Neural cell (in vitro differentiated cells): ENCODE measurements at regions not wholly inside any gene's neighbourhood (a gene's known extent, or its start where the extent isn't known, plus 50 kb on each side); places are given as distances from the start of the nearest gene placed in this dataset.

Experiments
- EP300 ChIP-seq: fragments of 450-650 bp; conservative IDR thresholded peaks from 2 replicates; pipeline ENCODE4 v1.6.1; 2014; ENCODE audit warnings: antibody characterized with exemption, mild to moderate bottlenecking, moderate library complexity; ENCODE audit not compliant: poor library complexity, severe bottlenecking
- EZH2 ChIP-seq: fragments of 200-600, 300-800 bp; shearing (Covaris generic), sonication (generic); IDR thresholded peaks from 2 replicates; pipeline ENCODE4 v1.6.1; 2014; ENCODE audit warnings: antibody characterized with exemption, low read length, borderline replicate concordance, mild to moderate bottlenecking; ENCODE audit not compliant: insufficient read depth, poor library complexity, severe bottlenecking
- MXI1 ChIP-seq: fragments of 450-650 bp; conservative IDR thresholded peaks from 2 replicates; pipeline ENCODE4 v1.6.1; 2014; ENCODE audit warnings: antibody characterized with exemption, mild to moderate bottlenecking; ENCODE audit not compliant: poor library complexity, severe bottlenecking
- POLR2AphosphoS5 ChIP-seq: IDR thresholded peaks from 2 replicates; pipeline ENCODE4 v1.6.1; 2012
- RAD21 ChIP-seq: fragments of 450-650 bp; conservative IDR thresholded peaks from 2 replicates; pipeline ENCODE4 v1.6.1; 2014; ENCODE audit warnings: antibody characterized with exemption, mild to moderate bottlenecking, moderate library complexity
- SMC3 ChIP-seq: fragments of 450-650 bp; conservative IDR thresholded peaks from 2 replicates; pipeline ENCODE4 v1.6.1; 2014; ENCODE audit warnings: antibody characterized with exemption, mild to moderate bottlenecking, moderate library complexity; ENCODE audit not compliant: poor library complexity
- TF ChIP-seq, protein P1 (sequence below): fragments of 450-650 bp; IDR thresholded peaks from 2 replicates; pipeline ENCODE4 v1.5.1; 2014; ENCODE audit warnings: antibody characterized with exemption, mild to moderate bottlenecking, moderate library complexity; ENCODE audit not compliant: poor library complexity, severe bottlenecking
- TF ChIP-seq, protein P2 (sequence below): IDR thresholded peaks from 2 replicates; pipeline ENCODE4 v1.6.1; 2012; ENCODE audit warnings: borderline replicate concordance

- no peak for TF ChIP-seq EP300
- TF ChIP-seq, protein P1, sequence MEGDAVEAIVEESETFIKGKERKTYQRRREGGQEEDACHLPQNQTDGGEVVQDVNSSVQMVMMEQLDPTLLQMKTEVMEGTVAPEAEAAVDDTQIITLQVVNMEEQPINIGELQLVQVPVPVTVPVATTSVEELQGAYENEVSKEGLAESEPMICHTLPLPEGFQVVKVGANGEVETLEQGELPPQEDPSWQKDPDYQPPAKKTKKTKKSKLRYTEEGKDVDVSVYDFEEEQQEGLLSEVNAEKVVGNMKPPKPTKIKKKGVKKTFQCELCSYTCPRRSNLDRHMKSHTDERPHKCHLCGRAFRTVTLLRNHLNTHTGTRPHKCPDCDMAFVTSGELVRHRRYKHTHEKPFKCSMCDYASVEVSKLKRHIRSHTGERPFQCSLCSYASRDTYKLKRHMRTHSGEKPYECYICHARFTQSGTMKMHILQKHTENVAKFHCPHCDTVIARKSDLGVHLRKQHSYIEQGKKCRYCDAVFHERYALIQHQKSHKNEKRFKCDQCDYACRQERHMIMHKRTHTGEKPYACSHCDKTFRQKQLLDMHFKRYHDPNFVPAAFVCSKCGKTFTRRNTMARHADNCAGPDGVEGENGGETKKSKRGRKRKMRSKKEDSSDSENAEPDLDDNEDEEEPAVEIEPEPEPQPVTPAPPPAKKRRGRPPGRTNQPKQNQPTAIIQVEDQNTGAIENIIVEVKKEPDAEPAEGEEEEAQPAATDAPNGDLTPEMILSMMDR, result no peak
- TF ChIP-seq SMC3, result no peak
- no peak for TF ChIP-seq EZH2
- no peak for TF ChIP-seq POLR2AphosphoS5
- TF ChIP-seq, protein P2, sequence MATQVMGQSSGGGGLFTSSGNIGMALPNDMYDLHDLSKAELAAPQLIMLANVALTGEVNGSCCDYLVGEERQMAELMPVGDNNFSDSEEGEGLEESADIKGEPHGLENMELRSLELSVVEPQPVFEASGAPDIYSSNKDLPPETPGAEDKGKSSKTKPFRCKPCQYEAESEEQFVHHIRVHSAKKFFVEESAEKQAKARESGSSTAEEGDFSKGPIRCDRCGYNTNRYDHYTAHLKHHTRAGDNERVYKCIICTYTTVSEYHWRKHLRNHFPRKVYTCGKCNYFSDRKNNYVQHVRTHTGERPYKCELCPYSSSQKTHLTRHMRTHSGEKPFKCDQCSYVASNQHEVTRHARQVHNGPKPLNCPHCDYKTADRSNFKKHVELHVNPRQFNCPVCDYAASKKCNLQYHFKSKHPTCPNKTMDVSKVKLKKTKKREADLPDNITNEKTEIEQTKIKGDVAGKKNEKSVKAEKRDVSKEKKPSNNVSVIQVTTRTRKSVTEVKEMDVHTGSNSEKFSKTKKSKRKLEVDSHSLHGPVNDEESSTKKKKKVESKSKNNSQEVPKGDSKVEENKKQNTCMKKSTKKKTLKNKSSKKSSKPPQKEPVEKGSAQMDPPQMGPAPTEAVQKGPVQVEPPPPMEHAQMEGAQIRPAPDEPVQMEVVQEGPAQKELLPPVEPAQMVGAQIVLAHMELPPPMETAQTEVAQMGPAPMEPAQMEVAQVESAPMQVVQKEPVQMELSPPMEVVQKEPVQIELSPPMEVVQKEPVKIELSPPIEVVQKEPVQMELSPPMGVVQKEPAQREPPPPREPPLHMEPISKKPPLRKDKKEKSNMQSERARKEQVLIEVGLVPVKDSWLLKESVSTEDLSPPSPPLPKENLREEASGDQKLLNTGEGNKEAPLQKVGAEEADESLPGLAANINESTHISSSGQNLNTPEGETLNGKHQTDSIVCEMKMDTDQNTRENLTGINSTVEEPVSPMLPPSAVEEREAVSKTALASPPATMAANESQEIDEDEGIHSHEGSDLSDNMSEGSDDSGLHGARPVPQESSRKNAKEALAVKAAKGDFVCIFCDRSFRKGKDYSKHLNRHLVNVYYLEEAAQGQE, result no peak
- TF ChIP-seq RAD21, result no peak
- TF ChIP-seq MXI1, result no peak
These were observed 337.6 kb downstream of the CDC14C start for GRCh38 chr7:49261928-49262327.
